HCEC 1CT (cell line): ENCODE measurements at regions not wholly inside any gene's neighbourhood (a gene's known extent, or its start where the extent isn't known, plus 50 kb on each side); places are given as distances from the start of the nearest gene placed in this dataset.

Experiments used
- DNase-seq: peaks from one replicate; pipeline ENCODE4 v3.0.0-alpha.2; 2017

- DNase-seq = peak; percentile 76
These were observed 228.8 kb downstream of the CDH11 start for GRCh38 chr16:64892835-64893785.

GRCh38 chr16:64889446-64889845, 232.4 kb downstream of the CDH11 start:
- no peak for DNase-seq

GRCh38 chr16:64887651-64888050, 234.2 kb downstream of the CDH11 start:
- no peak for DNase-seq

- no peak for DNase-seq
These were observed 239.6 kb downstream of the CDH11 start for GRCh38 chr16:64882078-64882784.

GRCh38 chr16:64880994-64881393, 240.9 kb downstream of the CDH11 start:
- DNase-seq = no peak

- DNase-seq = no peak
These were observed 241.9 kb downstream of the CDH11 start for GRCh38 chr16:64880006-64880405.

- DNase-seq = no peak
These were observed 242.9 kb downstream of the CDH11 start for GRCh38 chr16:64878940-64879339.

GRCh38 chr16:64872101-64872500, 249.8 kb downstream of the CDH11 start:
- no peak for DNase-seq

GRCh38 chr16:64870859-64871258, 251.0 kb downstream of the CDH11 start:
- DNase-seq = no peak

GRCh38 chr16:64869781-64870180, 252.1 kb downstream of the CDH11 start:
- no peak for DNase-seq

- DNase-seq = no peak
These were observed 255.8 kb downstream of the CDH11 start for GRCh38 chr16:64866021-64866420.

GRCh38 chr16:64865069-64865696, 256.7 kb downstream of the CDH11 start:
- peak; percentile 9 for DNase-seq

- DNase-seq = peak; percentile 97
These were observed 257.5 kb downstream of the CDH11 start for GRCh38 chr16:64864232-64864809.

- peak; percentile 20 for DNase-seq
These were observed 263.8 kb downstream of the CDH11 start for GRCh38 chr16:64858076-64858475.

GRCh38 chr16:64857411-64857810, 264.5 kb downstream of the CDH11 start:
- DNase-seq = no peak

GRCh38 chr16:64853551-64853950, 268.3 kb downstream of the CDH11 start:
- no peak for DNase-seq

GRCh38 chr16:64846966-64847365, 274.9 kb downstream of the CDH11 start:
- peak; percentile 9 for DNase-seq

- no peak for DNase-seq
These were observed 276.8 kb downstream of the CDH11 start for GRCh38 chr16:64845071-64845470.

GRCh38 chr16:64841482-64841881, 280.4 kb downstream of the CDH11 start:
- no peak for DNase-seq

GRCh38 chr16:64841071-64841470, 280.8 kb downstream of the CDH11 start:
- DNase-seq = no peak

GRCh38 chr16:64830653-64831052, 291.2 kb downstream of the CDH11 start:
- DNase-seq = peak; percentile 20

GRCh38 chr16:64829678-64830077, 292.2 kb downstream of the CDH11 start:
- no peak for DNase-seq

- no peak for DNase-seq
These were observed 295.5 kb downstream of the CDH11 start for GRCh38 chr16:64826374-64826773.
